ENCODE measurements at regions not wholly inside any gene's neighbourhood (a gene's known extent, or its start where the extent isn't known, plus 50 kb on each side); places are given as distances from the start of the nearest gene placed in this dataset.

DNA sequence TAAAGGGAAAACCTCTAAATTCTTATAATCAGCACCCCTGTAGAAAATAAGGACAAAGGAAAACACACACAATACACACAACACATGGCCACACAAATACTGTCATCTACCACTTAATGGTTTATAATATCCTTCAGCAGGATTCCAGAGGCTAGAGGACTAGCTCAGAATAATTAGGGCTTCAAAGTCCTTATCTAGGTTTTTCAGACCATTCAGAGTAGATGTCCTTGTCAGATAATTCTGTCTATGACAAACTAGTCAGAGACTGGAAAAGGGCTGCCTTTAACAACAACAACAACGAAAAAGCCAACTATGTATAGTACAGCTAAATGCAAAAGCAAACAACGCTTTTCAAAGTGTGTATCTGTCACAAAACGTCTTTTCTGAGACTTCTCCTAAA is 456.5 kb upstream of the CNTN5 start:
- no peak for DNase-seq
- H3K36me3 ChIP-seq, result no peaks in the 10 kb centered on the region
- no peak for TF ChIP-seq CTCF (IDR thresholded peaks at IDR 0.05)
- H3K4me1 ChIP-seq, result no peaks in the 10 kb centered on the region
- no peaks in the 10 kb centered on the region for H3K27me3 ChIP-seq (ENCODE audit: low read depth)
- no peaks in the 10 kb centered on the region for H3K9me3 ChIP-seq
- intact Hi-C loops (cut with DNase I), result no loop called here
- no peak overlapping the region for H3K27ac ChIP-seq
- no peak overlapping the region for H3K4me3 ChIP-seq
- ATAC-seq, result no peak

DNA sequence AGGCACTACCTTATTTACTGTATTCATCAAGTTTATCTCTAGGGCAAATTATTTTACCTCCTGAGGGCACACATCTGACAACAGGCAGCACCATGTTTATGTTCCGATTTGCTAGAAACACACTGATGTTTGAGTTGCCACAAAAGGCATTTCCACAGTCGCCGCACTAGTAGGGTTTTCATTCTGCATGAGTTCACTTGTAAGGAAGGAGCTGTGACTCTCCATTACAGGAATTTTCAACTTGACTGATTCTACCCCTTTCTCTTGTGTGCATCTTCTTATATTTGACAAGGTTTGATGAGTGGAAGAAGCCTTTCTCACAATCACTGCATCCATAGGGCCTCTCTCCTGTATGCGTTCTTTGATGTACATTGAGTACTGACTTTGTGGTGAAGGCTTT is 455.9 kb upstream of the CNTN5 start:
- no peak overlapping the region for H3K4me3 ChIP-seq
- H3K27me3 ChIP-seq (ENCODE audit: low read depth), result no peaks in the 10 kb centered on the region
- no peak overlapping the region for H3K27ac ChIP-seq
- intact Hi-C loops (cut with DNase I), result no loop called here
- DNase-seq (no peak), ATAC-seq (no peak)
- H3K36me3 ChIP-seq, result no peaks in the 10 kb centered on the region
- H3K4me1 ChIP-seq, result no peaks in the 10 kb centered on the region
- TF ChIP-seq CTCF (IDR thresholded peaks at IDR 0.05), result no peak
- H3K9me3 ChIP-seq, result no peaks in the 10 kb centered on the region

- Histone ChIP-seq H3K27ac (no peak overlapping the region), H3K4me1 (no peaks in the 10 kb centered on the region), H3K27me3 (ENCODE audit: low read depth) (no peaks in the 10 kb centered on the region), H3K36me3 (no peaks in the 10 kb centered on the region), H3K4me3 (no peak overlapping the region), H3K9me3 (no peaks in the 10 kb centered on the region)
- DNase-seq, result no peak
- intact Hi-C loops (cut with DNase I), result no loop called here
- ATAC-seq, result no peak
- no peak for TF ChIP-seq CTCF (IDR thresholded peaks at IDR 0.05)
These were observed 455.4 kb upstream of the CNTN5 start for GRCh38 chr11:98565311-98565710.

GRCh38 chr11:98566978-98567377 is 453.8 kb upstream of the CNTN5 start:
- ATAC-seq, result no peak
- Histone ChIP-seq H3K27ac (no peak overlapping the region), H3K27me3 (ENCODE audit: low read depth) (no peaks in the 10 kb centered on the region), H3K9me3 (no peaks in the 10 kb centered on the region), H3K36me3 (no peaks in the 10 kb centered on the region), H3K4me1 (no peaks in the 10 kb centered on the region), H3K4me3 (no peak overlapping the region)
- TF ChIP-seq CTCF (IDR thresholded peaks at IDR 0.05), result no peak
- DNase-seq, result no peak
- intact Hi-C loops (cut with DNase I), result no loop called here

- no peaks in the 10 kb centered on the region for H3K9me3 ChIP-seq
- H3K4me3 ChIP-seq, result no peak overlapping the region
- ATAC-seq (no peak), DNase-seq (no peak)
- H3K27ac ChIP-seq, result no peak overlapping the region
- no peak for TF ChIP-seq CTCF (IDR thresholded peaks at IDR 0.05)
- intact Hi-C loops (cut with DNase I), result no loop called here
- no peaks in the 10 kb centered on the region for H3K4me1 ChIP-seq
- no peaks in the 10 kb centered on the region for H3K36me3 ChIP-seq
- no peaks in the 10 kb centered on the region for H3K27me3 ChIP-seq (ENCODE audit: low read depth)
These were observed 452.7 kb upstream of the CNTN5 start for GRCh38 chr11:98568013-98568412.

DNA sequence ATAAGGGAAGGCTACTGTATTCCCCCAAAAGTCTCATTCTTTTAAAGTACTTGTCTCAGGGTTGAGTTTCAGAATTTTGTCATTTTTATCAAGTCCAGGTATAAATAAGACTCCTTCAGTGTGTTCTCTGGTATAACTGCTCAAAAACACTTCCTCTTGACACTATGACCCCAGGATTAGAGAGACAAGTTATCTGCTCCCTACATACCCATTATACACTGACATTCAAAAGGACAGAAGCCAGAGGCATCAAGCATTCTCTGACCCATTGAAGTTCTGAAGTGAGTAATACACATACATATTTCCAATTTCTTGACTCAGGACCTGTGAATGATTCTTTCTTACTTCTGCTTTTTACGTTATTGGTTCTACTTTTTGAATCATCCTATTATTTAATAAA is 447.8 kb upstream of the CNTN5 start:
- ATAC-seq (no peak), DNase-seq (no peak)
- Histone ChIP-seq H3K36me3 (no peaks in the 10 kb centered on the region), H3K4me1 (no peaks in the 10 kb centered on the region), H3K27ac (no peak overlapping the region), H3K27me3 (ENCODE audit: low read depth) (no peaks in the 10 kb centered on the region), H3K4me3 (no peak overlapping the region), H3K9me3 (no peaks in the 10 kb centered on the region)
- intact Hi-C loops (cut with DNase I), result no loop called here
- no peak for TF ChIP-seq CTCF (IDR thresholded peaks at IDR 0.05)
